Tibial artery (tissue), 4 donors: ENCODE measurements at regions not wholly inside any gene's neighbourhood (a gene's known extent, or its start where the extent isn't known, plus 50 kb on each side); places are given as distances from the start of the nearest gene placed in this dataset.

Experiments
- DNase-seq, 2 donors: peaks; one replicate each; pipeline ENCODE4 v3.0.0-alpha.2; 2019
- H3K27ac ChIP-seq, 2 donors: fragments of 200-600 bp; sonication (generic) in 1 of 2; 1 replicate in 1 of 2; 2 replicates in 1 of 2; pipeline ENCODE4 v1.5.1; 2018 to 2019; ENCODE audit warnings: mild to moderate bottlenecking in 1 of 2
- H3K27me3 ChIP-seq, 2 donors: fragments of 200-600 bp; sonication (generic) in 1 of 2; one replicate each; pipeline versions ENCODE4 v1.5.1 to v1.6.0; 2016 to 2019
- H3K36me3 ChIP-seq, 3 donors: fragments of 200-600 bp; sonication (generic) in 2 of 3; one replicate each; pipeline ENCODE4 v1.5.1; 2016 to 2019; ENCODE audit warnings: mild to moderate bottlenecking in 2 of 3
- H3K4me1 ChIP-seq, 4 donors: fragments of 200-600 bp; sonication (generic) in 2 of 4; 1 replicate in 3 of 4; 2 replicates in 1 of 4; pipeline ENCODE4 v1.5.1; 2016 to 2019
- H3K4me3 ChIP-seq, 2 donors: fragments of 200-600 bp; sonication (generic) in 1 of 2; 1 replicate in 1 of 2; 2 replicates in 1 of 2; pipeline ENCODE4 v1.5.1; 2018 to 2019; ENCODE audit warnings: mild to moderate bottlenecking in 2 of 2
- H3K9me3 ChIP-seq, 3 donors: fragments of 200-600 bp; sonication (generic) in 1 of 3; one replicate each; pipeline ENCODE4 v1.5.1; 2016 to 2019
- CTCF ChIP-seq, 2 experiments: fragments of 200-600 bp in 1 of 2; fragments of 450-650 bp in 1 of 2; IDR thresholded peaks; one replicate each; pipeline ENCODE4 v1.5.1; 2017 to 2019; ENCODE audit warnings: antibody characterized with exemption in 2 of 2, mild to moderate bottlenecking in 1 of 2, moderate library complexity in 1 of 2
- intact Hi-C: fragments of 100-400 bp; cut with DNase I; formaldehyde crosslinking; loops from one replicate; pipeline ENCODE4 v1.15.0; 2023; ENCODE audit warnings: low total_unique reads

- no peaks in the 10 kb centered on the region for H3K4me1 ChIP-seq
- no peak for DNase-seq
- no peak for TF ChIP-seq CTCF (IDR thresholded peaks at IDR 0.05)
- no peak overlapping the region for H3K27ac ChIP-seq
- intact Hi-C loops, result no loop called here
- H3K36me3 ChIP-seq, result no peaks in the 10 kb centered on the region
- H3K27me3 ChIP-seq, result no peaks in the 10 kb centered on the region
- H3K4me3 ChIP-seq, result no peak overlapping the region
- no peaks in the 10 kb centered on the region for H3K9me3 ChIP-seq
These were observed 800.1 kb downstream of the TFAP2A start for GRCh38 chr6:9614778-9615177.

GRCh38 chr6:9612489-9612888, 802.4 kb downstream of the TFAP2A start:
- H3K36me3 ChIP-seq, result no peaks in the 10 kb centered on the region
- no peaks in the 10 kb centered on the region for H3K4me1 ChIP-seq
- H3K9me3 ChIP-seq, result no peaks in the 10 kb centered on the region
- intact Hi-C loops, result no loop called here
- DNase-seq, result no peak
- H3K27me3 ChIP-seq, result no peaks in the 10 kb centered on the region
- no peak overlapping the region for H3K4me3 ChIP-seq
- H3K27ac ChIP-seq, result no peak overlapping the region
- no peak for TF ChIP-seq CTCF (IDR thresholded peaks at IDR 0.05)

GRCh38 chr6:9610620-9611415, 804.1 kb downstream of the TFAP2A start:
- Histone ChIP-seq H3K36me3 (no peaks in the 10 kb centered on the region), H3K27me3 (no peaks in the 10 kb centered on the region), H3K27ac (no peak overlapping the region), H3K4me1 (no peaks in the 10 kb centered on the region), H3K9me3 (no peaks in the 10 kb centered on the region), H3K4me3 (no peak overlapping the region)
- no peak for TF ChIP-seq CTCF (IDR thresholded peaks at IDR 0.05)
- intact Hi-C loops, result no loop called here
- DNase-seq, result no peak

GRCh38 chr6:9606435-9607134, 808.3 kb downstream of the TFAP2A start:
- DNase-seq, result no peak
- Histone ChIP-seq H3K27me3 (no peaks in the 10 kb centered on the region), H3K9me3 (no peaks in the 10 kb centered on the region), H3K36me3 (no peaks in the 10 kb centered on the region), H3K4me1 (no peaks in the 10 kb centered on the region), H3K4me3 (no peak overlapping the region), H3K27ac (no peak overlapping the region)
- TF ChIP-seq CTCF (IDR thresholded peaks at IDR 0.05), result no peak
- intact Hi-C loops, result no loop called here

- Histone ChIP-seq H3K9me3 (no peaks in the 10 kb centered on the region), H3K36me3 (no peaks in the 10 kb centered on the region), H3K4me3 (no peak overlapping the region), H3K27me3 (no peaks in the 10 kb centered on the region), H3K27ac (no peak overlapping the region), H3K4me1 (no peaks in the 10 kb centered on the region)
- intact Hi-C loops, result no loop called here
- no peak for DNase-seq
- TF ChIP-seq CTCF (IDR thresholded peaks at IDR 0.05), result no peak
These were observed 820.1 kb downstream of the TFAP2A start for GRCh38 chr6:9594746-9595145.
